ENCODE measurements at regions not wholly inside any gene's neighbourhood (a gene's known extent, or its start where the extent isn't known, plus 50 kb on each side); places are given as distances from the start of the nearest gene placed in this dataset.

GRCh38 chr13:71015516-71015915 lies 851.5 kb downstream of the DACH1 start:
- TF ChIP-seq RARB (CRISPR knock-in tag; IDR thresholded peaks at IDR 0.05) (no peak), ZC3H10 (CRISPR knock-in tag; IDR thresholded peaks at IDR 0.05) (no peak), TSHZ2 (CRISPR knock-in tag; IDR thresholded peaks at IDR 0.05) (no peak), CREB5 (CRISPR knock-in tag; IDR thresholded peaks at IDR 0.05; ENCODE audit: low read depth) (no peak), PATZ1 (CRISPR knock-in tag; IDR thresholded peaks at IDR 0.05; ENCODE audit: borderline replicate concordance) (no peak), ISL1 (CRISPR knock-in tag; IDR thresholded peaks at IDR 0.05) (no peak), GLIS3 (CRISPR knock-in tag; IDR thresholded peaks at IDR 0.05) (no peak), ZFP30 (CRISPR knock-in tag; IDR thresholded peaks at IDR 0.05) (no peak)

Measured in SK-N-SH treated with all-trans-retinoic acid at 6 μM for 48 hours (cell line).